SK-N-MC (cell line): ENCODE measurements at regions not wholly inside any gene's neighbourhood (a gene's known extent, or its start where the extent isn't known, plus 50 kb on each side); places are given as distances from the start of the nearest gene placed in this dataset.

Experiments
- DNase-seq: peaks from one replicate; pipeline ENCODE4 v3.0.0-alpha.2; 2011; ENCODE audit warnings: low read depth, low spot score
- H3K27ac ChIP-seq: fragments of 200-600 bp; sonication (generic); 2 replicates; pipeline ENCODE4 v1.5.1; 2016; ENCODE audit warnings: mixed run types
- H3K36me3 ChIP-seq: fragments of 200-600 bp; sonication (generic); 2 replicates; pipeline ENCODE4 v1.6.1; 2017; ENCODE audit warnings: antibody characterized with exemption, low read length, mixed read lengths; ENCODE audit not compliant: insufficient read depth
- H3K4me3 ChIP-seq: fragments of 200-600 bp; sonication (generic); 2 replicates; pipeline ENCODE4 v1.5.1; 2016
- H3K9ac ChIP-seq: fragments of 200-600 bp; sonication (generic); 2 replicates; pipeline ENCODE4 v1.8.0; 2017; ENCODE audit warnings: mixed run types, mixed read lengths; ENCODE audit not compliant: insufficient read length
- H3K9me3 ChIP-seq: fragments of 200-600 bp; sonication (generic); 2 replicates; pipeline ENCODE4 v1.6.1; 2017; ENCODE audit warnings: low read depth, mild to moderate bottlenecking, antibody characterized with exemption, low read length, moderate library complexity, mixed read lengths
- EZH2 ChIP-seq: fragments of 200-600 bp; sonication (generic); IDR thresholded peaks from one replicate; pipeline ENCODE4 v1.6.1; 2017; ENCODE audit warnings: antibody characterized with exemption
- FOXP2 ChIP-seq: optimal IDR thresholded peaks from 2 replicates; pipeline ENCODE3; 2011; ENCODE audit warnings: mild to moderate bottlenecking, moderate library complexity; ENCODE audit not compliant: insufficient read depth; ENCODE audit errors: extremely low read length, control extremely low read depth
- POLR2AphosphoS5 ChIP-seq: IDR thresholded peaks from 2 replicates; pipeline ENCODE4 v1.6.1; 2012; ENCODE audit warnings: mild to moderate bottlenecking, low read depth, low read length, borderline replicate concordance

DNA sequence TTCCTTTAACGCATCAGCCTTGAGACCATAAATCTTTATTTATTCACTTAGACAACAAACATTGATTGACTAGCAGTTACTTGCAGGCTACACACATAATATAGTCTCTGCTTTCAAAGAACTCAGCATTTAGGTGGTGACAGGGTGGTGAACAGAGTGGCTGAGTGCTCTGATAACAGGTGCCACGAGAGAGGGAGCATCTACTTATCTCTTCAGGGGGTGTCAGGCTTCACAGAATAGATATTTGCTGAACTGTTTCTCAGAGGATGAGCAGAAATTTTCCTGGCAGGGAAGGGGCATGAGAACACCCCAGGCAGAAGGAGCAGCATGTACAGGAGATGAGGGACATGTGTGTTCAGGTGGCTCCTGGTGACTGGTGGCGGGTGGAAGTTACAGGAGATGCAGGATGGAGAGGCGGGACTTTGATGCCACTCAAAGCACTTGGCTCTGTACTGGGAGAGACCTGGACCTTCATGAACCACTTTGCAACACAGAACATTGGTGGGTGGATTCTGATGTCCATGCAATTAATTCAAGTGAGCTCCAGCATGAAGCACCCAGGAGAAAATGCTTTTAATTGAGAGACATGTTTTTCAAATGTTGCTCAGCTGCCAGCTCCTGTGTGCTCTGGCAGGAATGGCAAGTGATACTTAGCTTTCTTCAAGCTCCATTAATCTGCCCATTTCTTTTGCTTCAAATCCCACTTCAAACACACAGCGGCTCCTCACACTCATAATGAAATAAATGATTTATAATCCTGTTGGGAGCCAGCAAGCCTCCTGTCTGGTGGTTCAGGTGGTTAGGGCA, 248.9 kb downstream of the MYCN start:
- H3K9ac ChIP-seq = no peak overlapping the region
- no peak overlapping the region for H3K4me3 ChIP-seq
- no peak overlapping the region for H3K27ac ChIP-seq
- no peaks in the 10 kb centered on the region for H3K9me3 ChIP-seq
- TF ChIP-seq EZH2 (no peak), POLR2AphosphoS5 (no peak), FOXP2 (no peak)
- H3K36me3 ChIP-seq = no peaks in the 10 kb centered on the region
- DNase-seq = no peak

DNA sequence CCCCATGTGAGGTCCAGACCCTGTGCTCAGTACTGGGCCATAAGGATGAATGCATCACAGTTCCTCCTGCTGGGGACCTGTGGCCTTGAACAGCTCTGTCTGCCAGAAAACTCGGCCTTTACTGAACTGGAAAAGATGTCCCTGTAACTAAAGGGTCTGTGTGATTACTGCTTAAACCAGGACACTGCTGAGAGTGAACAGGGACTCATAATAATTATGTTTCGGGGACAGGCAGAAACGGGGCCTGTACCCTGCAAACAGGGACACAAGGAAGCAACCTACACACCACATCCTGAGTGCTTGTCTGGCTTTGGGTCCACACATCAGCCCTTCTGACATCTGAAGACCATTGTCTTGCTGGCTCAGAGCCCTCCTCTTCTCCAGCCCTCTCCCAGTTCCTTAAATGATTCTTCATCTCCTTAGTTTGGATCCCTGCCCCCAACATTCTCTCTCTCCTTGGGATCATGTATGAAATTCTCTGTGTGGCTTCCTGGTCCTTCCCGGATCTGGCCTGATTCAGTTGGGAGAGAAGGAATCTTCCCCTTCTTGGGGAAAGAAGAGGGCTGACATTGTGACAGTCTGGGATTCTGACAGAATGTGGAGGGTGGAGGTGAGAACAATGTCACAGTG, 248.0 kb downstream of the MYCN start:
- Histone ChIP-seq H3K27ac (no peak overlapping the region), H3K4me3 (no peak overlapping the region), H3K36me3 (no peaks in the 10 kb centered on the region), H3K9me3 (no peaks in the 10 kb centered on the region), H3K9ac (no peak overlapping the region)
- no peak for DNase-seq
- TF ChIP-seq FOXP2 = no peak
- no peak for TF ChIP-seq POLR2AphosphoS5
- TF ChIP-seq EZH2 = no peak

DNA sequence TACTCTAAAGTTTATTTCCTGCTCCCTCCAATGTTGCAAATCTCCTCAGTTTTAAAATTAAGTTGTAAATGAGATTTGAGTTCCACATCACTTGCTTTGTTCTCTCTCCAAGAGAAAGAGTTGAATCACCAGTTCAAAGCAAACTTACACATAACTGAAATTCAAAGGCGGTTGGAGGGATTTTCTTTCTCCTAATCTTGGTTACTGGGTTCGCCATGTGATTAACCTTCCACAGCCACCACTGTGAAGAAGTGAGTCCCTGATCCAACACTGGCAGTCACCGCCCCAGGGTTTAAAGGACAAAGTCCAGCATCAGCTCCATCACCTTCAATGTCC, 247.1 kb downstream of the MYCN start:
- TF ChIP-seq EZH2 (no peak), POLR2AphosphoS5 (no peak), FOXP2 (no peak)
- no peak for DNase-seq
- H3K4me3 ChIP-seq = no peak overlapping the region
- H3K9me3 ChIP-seq = no peaks in the 10 kb centered on the region
- no peak overlapping the region for H3K9ac ChIP-seq
- no peak overlapping the region for H3K27ac ChIP-seq
- no peaks in the 10 kb centered on the region for H3K36me3 ChIP-seq

DNA sequence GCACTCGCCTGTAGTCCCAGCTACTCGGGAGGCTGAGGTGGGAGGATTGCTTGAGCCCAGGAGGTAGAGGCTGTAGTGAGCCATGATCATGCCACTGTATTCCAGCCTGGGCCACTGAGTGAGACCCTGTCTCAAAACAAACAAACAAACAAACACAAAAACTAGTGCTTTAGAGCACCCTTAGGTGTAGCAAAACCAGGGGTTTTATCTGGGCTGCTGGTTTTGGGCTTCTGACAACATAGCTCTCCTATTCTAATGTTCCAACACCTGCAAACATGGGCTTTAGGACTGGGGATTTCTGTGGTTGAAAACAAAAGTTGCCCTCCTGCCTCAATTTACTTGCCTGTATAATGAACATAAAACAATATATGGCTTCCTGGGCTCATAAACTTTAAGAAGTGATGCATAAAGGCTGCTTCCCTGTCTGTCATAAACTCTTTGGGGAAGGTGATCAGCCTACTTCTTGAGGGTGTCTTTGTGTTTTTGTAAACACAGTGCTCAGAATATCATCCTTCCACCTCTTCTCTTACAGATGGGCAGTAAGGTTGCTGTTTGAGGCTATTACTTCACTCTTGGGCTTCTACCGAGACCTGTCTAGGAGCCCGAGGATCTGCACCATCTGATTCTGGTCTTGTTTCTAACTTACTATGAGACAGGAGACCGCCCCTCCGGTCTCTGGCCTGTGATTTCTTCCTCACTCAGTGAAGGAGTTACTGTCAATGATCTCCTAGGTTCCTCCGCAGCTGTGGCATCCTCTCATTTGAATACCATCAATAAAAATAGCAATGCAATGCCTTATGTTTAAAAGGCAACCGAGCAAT, 246.5 kb downstream of the MYCN start:
- TF ChIP-seq FOXP2 (no peak), POLR2AphosphoS5 (no peak), EZH2 (no peak)
- Histone ChIP-seq H3K36me3 (no peaks in the 10 kb centered on the region), H3K9ac (no peak overlapping the region), H3K27ac (no peak overlapping the region), H3K9me3 (no peaks in the 10 kb centered on the region), H3K4me3 (no peak overlapping the region)
- DNase-seq = no peak

DNA sequence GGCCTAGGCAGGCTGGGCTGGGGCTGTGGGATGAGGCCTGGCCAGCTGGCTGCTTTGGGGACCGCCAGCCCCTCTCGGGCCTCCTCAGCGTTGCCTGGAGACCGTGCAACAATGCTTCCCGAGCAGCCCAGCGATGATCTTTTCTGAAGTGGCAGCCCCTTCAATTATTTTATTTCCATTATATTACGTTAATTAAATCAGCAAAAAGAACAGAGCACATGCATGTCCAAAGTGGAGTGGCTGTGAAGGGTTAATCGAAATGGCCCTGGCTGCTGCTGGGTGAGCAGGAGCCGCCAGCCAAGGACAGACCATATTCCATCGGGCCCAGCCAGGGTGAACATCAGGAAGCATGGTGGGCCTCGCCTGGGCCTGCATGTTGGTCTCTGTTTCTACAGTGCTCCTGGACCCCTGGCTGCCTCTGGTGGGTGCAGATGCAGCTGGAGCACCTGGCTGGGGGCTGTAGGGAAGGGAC, 245.5 kb downstream of the MYCN start:
- H3K9me3 ChIP-seq = no peaks in the 10 kb centered on the region
- H3K27ac ChIP-seq = no peak overlapping the region
- no peak for DNase-seq
- H3K4me3 ChIP-seq = no peak overlapping the region
- TF ChIP-seq FOXP2 (no peak), EZH2 (no peak), POLR2AphosphoS5 (no peak)
- H3K9ac ChIP-seq = no peak overlapping the region
- H3K36me3 ChIP-seq = no peaks in the 10 kb centered on the region

DNA sequence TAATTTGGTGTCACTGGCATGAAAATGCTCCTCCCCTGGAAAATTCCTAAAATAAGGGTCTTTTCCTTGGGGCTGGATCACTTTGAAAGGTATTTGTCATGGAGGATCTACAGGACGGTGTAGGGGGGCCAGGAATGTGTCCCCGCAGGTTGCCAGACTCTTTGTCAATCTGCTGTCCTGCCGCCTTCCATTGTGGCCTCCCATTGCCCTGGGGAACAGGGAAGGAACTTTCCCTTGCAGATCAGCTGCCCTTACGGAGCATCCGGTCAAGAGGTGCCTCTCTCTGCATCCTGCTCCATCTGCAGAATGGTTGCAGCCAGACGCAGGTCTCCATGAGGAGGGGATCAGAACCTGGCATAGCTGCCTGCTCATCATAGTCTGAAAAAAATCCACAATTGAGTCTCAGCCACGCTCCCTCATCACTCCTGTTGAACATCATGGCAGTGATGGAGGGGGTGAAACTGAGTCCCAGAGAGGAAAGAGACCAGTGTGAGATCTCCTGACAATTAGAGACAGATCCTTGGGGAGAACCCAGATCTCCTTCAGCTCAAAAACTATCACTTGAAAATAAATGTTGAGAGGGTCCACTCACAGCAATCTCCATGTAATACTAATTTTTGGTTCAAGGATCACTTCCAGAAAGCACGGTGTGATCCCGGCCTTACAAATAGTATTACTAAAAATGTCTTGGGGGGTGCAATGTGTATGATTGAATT, 244.8 kb downstream of the MYCN start:
- Histone ChIP-seq H3K9ac (no peak overlapping the region), H3K36me3 (no peaks in the 10 kb centered on the region), H3K9me3 (no peaks in the 10 kb centered on the region), H3K27ac (no peak overlapping the region), H3K4me3 (no peak overlapping the region)
- no peak for DNase-seq
- TF ChIP-seq EZH2 (no peak), POLR2AphosphoS5 (no peak), FOXP2 (no peak)

DNA sequence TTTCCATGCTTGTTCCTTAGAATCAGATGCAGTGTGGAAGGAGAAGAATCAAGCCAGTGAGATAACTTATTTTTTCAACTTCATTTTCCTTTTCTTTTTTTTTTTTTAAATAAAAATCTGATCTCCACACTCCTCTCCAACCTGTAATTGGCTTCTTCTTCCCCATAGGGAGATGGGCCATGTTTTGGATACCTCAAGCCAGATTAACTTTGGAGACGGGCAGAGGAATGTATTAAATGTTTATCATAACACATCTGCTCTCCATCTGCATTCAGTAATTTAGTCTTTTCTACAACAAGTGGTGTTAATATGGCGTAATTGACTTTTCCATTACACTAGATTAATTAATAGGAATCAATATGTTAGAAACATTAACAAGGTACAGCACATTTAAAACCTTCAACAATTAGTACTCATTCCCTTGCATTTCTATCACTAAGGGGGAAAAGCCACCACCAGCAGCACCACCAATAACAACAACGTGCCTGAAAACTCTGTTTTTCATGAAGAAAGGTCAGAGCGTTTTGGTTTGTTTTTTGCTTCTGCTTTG, 244.1 kb downstream of the MYCN start:
- DNase-seq = no peak
- Histone ChIP-seq H3K4me3 (no peak overlapping the region), H3K9me3 (no peaks in the 10 kb centered on the region), H3K36me3 (no peaks in the 10 kb centered on the region), H3K9ac (no peak overlapping the region), H3K27ac (no peak overlapping the region)
- TF ChIP-seq FOXP2 (no peak), POLR2AphosphoS5 (no peak), EZH2 (no peak)
